HG03280 (cell line): ENCODE measurements at regions not wholly inside any gene's neighbourhood (a gene's known extent, or its start where the extent isn't known, plus 50 kb on each side); places are given as distances from the start of the nearest gene placed in this dataset.
"Not testable (repeated sequence)": the region's sequence is repeated elsewhere in the genome, so short reads cannot be mapped to it uniquely, and the experiment has no call there.

Experiments used
- ATAC-seq: cut with Tn5 transposase; IDR thresholded peaks from one replicate; pipeline ENCODE4 v1.9.1; 2021; ENCODE audit warnings: mild to moderate bottlenecking, moderate library complexity; ENCODE audit not compliant: unreplicated experiment

GRCh38 chr12:59407799-59408198, 188.0 kb upstream of the SLC16A7 start:
- ATAC-seq: no peak

GRCh38 chr12:59405992-59406391, 189.8 kb upstream of the SLC16A7 start:
- ATAC-seq: no peak

DNA sequence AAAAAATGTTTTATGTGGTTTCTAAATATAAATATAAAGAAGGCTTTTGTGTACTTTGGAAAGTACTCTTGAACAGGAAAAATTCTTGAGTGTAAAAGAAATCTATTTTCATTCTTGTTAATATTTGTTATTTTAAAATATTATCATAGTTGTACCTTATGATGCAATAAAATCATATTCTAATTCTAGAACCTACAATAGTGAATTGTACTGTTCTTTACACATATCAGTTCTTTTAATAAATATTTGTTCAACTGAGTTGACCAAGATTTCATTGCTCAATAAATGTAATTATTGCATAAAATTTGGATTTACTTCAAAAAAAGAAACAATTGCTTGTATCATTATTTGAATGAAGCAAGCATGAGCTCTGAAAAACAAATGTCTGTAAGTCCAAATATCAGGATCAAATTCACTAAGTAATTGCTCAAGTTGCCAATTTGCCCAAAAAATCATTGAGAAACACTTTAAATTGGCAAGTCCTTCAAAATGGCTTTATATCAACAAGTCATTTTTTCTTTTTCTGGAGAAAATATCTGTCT, 191.6 kb upstream of the SLC16A7 start:
- ATAC-seq: no peak

GRCh38 chr12:59403259-59403932, 192.4 kb upstream of the SLC16A7 start:
- ATAC-seq: peak; percentile 58

- ATAC-seq: no peak
Measured at GRCh38 chr12:59401862-59402261, 194.0 kb upstream of the SLC16A7 start.

DNA sequence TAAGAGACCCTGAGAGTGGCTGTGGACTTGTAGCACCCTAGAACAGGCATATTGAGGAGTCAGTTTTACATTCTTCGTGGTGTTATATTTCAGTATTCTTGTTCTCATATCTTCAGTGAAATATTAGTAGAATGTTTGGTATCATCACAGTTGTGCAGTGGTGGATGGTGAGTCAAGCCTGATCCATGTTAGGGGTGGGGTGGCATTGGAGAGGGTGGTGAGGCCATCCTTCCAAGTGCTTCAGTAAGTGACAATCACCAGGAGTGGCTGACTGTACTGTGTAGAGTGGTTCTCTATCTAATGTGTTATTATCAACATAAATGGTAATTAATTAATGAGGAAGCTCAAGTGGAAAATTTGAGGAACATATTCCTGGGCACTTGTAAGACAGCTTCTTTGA, 197.7 kb upstream of the SLC16A7 start:
- no peak for ATAC-seq

DNA sequence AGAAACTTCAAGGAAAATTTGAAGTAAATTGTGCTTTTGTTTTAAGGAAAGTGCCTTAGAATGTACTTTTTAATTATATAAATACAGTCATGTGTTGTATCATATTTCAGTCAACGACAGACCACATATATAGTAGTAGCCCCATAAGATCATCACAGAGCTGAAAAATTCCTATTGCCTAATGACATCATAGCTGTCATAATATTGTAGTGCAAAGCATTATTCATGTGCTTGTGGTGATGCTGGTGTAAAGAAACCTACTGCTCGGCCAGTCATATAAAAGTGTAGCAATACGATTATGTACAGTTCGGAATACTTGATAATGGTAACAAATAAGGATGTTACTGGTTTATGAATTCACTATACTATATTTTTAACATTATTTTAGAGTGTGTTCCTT, 198.9 kb upstream of the SLC16A7 start:
- ATAC-seq: no peak

GRCh38 chr12:59396519-59396918, 199.3 kb upstream of the SLC16A7 start:
- no peak for ATAC-seq

DNA sequence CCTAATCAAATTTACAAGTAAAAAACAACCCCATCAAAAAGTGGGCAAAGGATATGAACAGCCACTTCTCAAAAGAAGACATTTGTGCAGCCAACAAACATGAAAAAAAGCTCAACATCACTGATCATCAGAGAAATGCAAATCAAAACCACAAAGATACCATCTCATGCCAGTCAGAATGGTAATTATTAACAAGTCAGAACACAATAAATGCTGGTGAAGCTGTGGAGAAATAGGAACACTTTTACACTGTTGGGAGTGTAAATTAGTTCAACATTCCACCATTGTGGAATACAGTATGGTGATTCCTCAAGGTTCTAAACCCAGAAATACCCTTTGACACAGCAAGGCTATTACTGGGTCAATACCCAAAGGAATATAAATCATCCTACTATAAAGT, 200.5 kb upstream of the SLC16A7 start:
- ATAC-seq: not testable (repeated sequence)

DNA sequence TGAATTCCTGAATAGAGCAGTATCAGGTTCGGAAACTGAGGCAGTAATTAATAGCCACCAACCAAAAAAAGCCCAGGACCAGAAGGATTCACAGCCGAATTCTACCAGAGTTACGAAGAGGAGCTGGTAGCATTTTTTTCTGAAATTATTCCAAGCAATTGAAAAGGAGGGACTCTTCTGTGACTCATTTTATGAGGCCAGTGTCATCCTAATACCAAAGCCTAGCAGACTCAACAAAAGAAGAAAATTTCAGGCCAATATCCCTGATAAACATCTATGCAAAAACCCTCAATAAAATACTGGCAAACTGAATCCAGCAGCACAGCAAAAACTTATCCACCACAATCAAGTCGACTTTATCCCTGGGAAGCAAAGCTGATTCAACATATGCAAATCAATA, 202.3 kb upstream of the SLC16A7 start:
- no peak for ATAC-seq

GRCh38 chr12:59389968-59390576, 205.8 kb upstream of the SLC16A7 start:
- ATAC-seq: no peak

DNA sequence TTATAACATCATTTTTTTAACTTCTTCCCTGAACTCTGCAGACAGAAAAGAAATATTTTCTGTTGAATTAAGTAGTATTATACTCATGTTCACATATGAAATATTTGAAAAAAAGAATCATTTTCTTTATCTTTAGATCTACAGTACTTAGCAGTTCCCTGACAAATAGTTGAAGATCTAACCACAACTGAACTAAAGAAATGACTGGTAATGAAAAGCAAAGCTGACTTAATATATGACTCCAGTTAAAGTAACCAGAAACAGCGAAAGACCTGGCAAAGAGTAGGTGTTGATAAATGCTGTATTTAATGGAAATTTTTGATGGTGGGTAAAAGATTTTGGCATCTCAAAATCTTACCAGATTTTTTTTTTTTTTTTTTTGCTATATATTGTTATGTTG, 207.1 kb upstream of the SLC16A7 start:
- ATAC-seq: no peak

DNA sequence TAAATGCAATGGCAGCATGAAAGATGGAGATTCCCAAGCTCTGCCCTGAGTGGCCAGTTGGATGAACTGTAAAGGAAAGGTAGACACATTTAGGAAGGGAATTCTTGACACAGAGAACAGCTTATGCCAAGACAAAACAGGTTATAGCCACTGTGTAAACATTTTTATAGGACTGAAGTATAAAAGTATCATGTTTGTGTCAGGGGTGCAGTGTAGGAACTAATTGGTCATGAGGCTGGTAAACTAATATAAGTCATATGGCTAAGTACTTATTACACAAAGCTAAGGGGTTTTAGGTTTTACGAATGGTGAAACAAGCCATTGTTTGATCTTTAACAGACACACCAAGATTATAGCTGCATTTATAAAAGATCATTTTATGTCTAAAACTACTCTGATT, 207.7 kb upstream of the SLC16A7 start:
- ATAC-seq: no peak

- no peak for ATAC-seq
Measured at GRCh38 chr12:59386236-59386635, 209.6 kb upstream of the SLC16A7 start.

DNA sequence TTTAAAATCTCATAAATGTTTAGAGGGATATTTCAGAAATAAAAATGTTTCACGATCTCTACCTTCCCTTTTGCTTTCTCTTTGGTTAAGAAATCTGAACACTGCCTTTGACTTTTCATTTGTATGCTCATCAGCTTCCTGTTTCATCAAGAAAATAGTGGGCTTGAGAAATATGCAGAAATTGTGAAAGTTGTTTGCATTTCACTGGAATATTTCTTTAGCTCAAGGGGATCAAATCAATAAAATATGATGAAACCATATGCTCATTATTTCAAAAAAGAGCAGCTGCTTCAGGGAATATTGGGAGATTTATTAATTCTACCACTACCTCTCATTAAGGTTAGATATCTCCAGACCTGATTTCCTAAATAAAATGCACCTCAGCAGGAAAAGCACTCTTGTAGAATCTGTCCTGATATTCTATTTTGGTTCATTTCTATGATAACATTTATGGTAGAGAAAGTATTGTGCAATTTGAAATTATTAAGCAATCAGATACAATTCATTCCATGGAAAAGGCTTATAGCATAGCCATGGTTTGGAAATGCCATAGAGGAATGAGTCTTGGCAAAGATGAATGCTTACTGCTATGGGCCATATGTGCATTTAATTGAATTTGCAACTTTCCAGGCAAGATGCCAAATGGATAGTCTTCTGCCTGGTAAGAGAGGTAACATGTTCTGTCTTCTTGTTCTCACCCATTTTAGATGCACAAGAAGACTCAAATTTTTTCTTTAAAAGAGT, 212.6 kb upstream of the SLC16A7 start:
- ATAC-seq: no peak

DNA sequence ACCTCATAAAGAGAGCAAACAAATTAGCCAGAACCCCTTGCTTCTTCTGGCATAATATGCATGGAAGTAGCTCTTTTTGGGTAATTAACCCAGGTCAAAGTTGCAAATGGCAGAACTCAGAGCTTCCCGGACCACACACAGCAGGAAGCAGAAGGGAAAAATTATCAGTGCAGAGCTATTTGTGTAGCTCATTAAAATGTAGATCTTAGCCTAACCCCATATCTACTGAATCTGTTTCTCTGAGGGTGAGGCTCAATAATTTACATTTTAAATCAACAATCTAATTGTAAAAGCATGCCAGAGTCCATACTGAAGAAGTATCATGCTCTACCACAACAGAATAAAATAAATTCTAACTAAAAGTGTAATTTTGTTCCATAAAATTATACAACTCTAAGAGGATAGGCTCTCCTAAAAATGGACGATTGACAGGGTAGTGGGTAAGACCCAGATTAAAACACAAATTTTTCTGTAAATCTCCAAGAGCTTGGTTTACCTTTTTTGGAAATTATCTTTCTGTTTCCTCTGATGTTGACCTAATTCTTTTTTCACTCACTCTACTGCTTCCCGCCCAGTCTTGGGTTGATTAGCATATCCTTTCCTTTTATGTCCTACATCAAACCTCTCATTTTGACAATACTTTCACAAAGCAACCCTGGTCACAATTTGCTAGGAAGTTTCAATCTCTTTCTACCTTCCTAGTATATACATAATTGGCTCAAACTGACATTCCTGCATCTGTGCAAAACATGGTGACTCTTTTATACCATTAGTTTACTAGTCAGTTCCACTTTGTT, 213.3 kb upstream of the SLC16A7 start:
- ATAC-seq: no peak

DNA sequence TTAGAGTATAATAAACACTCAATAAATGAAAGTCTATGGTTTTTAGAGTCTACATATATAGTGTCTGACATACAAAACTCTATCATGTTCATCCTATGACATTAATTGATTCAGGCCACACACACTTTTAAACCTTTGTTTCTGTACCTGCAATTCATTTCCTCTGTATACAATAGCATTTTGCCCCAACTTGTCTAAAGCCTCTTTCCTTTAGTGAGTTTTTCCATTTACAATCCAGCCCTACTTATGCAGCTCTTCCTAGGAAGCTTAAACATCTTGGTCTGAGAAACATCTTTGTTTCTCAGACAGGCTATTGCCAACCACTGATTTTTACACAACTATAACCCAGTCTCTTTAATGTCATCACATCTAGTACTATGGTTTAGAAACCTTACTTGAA, 214.7 kb upstream of the SLC16A7 start:
- ATAC-seq: no peak

DNA sequence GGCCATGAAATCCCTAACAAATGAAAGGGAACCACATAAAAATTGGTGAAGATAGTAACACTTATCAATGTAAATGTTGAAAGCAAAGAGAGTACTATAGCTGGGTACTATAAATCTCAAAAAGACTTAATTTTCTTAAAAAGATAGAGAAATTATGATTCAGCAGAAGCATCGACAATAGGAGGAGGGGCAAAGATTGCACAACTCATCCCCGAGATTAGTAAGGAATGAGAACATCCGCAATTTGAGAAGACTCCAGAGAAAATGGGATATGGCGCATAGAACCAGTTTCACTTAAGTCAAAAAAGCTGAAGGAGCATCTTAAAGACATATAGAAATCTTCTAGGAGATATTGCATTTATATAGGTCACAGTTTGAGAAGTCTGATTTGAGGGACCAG, 220.2 kb upstream of the SLC16A7 start:
- no peak for ATAC-seq

DNA sequence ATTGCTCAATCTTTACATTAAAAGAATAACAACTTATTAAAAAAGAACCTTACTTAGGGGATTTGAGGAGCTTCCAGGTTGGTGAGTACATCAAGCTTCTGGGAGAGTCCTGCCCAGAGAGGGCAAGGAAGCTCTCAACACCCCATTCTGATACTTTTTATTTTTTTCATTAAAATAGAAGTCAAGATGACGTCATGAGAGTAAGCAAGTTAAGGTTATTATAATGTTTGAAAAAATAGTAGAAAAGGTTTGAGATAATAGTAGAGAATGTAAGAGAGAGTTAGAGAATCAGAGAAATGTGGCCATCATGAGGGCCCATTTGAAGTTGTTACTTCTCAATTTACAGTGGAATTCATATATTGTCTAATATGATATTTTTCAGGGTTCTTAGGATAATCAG, 221.0 kb upstream of the SLC16A7 start:
- ATAC-seq: no peak

- ATAC-seq: no peak
Measured at GRCh38 chr12:59372956-59373355, 222.9 kb upstream of the SLC16A7 start.

DNA sequence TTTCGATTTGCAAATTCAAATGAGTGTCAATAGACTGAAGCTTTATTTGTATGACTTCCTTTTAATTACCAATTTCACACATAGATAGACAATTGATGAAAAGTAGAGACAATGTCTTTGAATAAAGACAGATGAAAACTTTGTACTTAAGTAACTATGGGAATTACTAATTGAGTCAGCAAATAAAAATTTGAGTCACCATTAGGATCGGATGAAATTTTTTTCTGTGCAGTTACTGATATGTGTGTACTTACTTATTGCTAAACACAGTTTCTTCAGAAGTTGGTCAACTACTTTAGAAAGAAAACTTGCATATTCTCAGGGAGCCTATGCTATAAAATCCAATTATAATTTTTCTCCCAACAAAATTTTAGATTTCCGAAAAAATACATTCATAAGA, 224.9 kb upstream of the SLC16A7 start:
- no peak for ATAC-seq
